Activated CD4-positive, alpha-beta memory T cell treated with anti-CD3 and anti-CD28 coated beads for 36 hours (primary cell): ENCODE measurements at regions not wholly inside any gene's neighbourhood (a gene's known extent, or its start where the extent isn't known, plus 50 kb on each side); places are given as distances from the start of the nearest gene placed in this dataset.

ENCODE experiments used
- CTCF ChIA-PET: fragments of 350-600 bp; sonication (Branson Sonifier 250); formaldehyde crosslinking; loops from one replicate; lab custom pipeline; 2021; ENCODE audit warnings: antibody characterized with exemption, inconsistent platforms; lab: Charles Lee
- POLR2A ChIA-PET: fragments of 350-600 bp; sonication (Branson Sonifier 250); formaldehyde crosslinking; loops from one replicate; lab custom pipeline; 2021; ENCODE audit warnings: antibody characterized with exemption; lab: Charles Lee
- DNase-seq: peaks from one replicate; pipeline ENCODE4 v3.0.0-alpha.2; 2020
- H3K27ac Mint-ChIP-seq: one replicate; pipeline ENCODE4 v1.8.0; 2021; ENCODE audit warnings: mixed read lengths
- H3K27me3 Mint-ChIP-seq: one replicate; pipeline ENCODE4 v1.8.0; 2021; ENCODE audit warnings: mixed read lengths
- H3K36me3 Mint-ChIP-seq: one replicate; pipeline ENCODE4 v1.8.0; 2021; ENCODE audit warnings: mixed read lengths
- H3K4me1 Mint-ChIP-seq: one replicate; pipeline ENCODE4 v1.8.0; 2021; ENCODE audit warnings: low read depth, mixed read lengths
- H3K4me3 Mint-ChIP-seq: one replicate; pipeline ENCODE4 v1.8.0; 2021; ENCODE audit warnings: mild to moderate bottlenecking, mixed read lengths
- H3K9me3 Mint-ChIP-seq: one replicate; pipeline ENCODE4 v1.8.0; 2021; ENCODE audit warnings: mixed read lengths
- intact Hi-C: fragments of 100-400 bp; cut with micrococcal nuclease; formaldehyde crosslinking; loops from one replicate; pipeline ENCODE4 v1.15.1; 2023

GRCh38 chr13:97781891-97782305, 171.6 kb upstream of the IPO5 start:
- Mint-ChIP-seq H3K4me3 (no peak overlapping the region), H3K36me3 (no peaks in the 10 kb centered on the region), H3K27ac (no peak overlapping the region), H3K4me1 (no peaks in the 10 kb centered on the region), H3K27me3 (peaks cover 2% of the 10 kb centered on the region), H3K9me3 (no peaks in the 10 kb centered on the region)
- intact Hi-C loops: no loop called here
- CTCF ChIA-PET: no interaction called here
- DNase-seq: no peak
- POLR2A ChIA-PET: no interaction called here

- H3K27ac Mint-ChIP-seq: no peak overlapping the region
- H3K9me3 Mint-ChIP-seq: peaks cover 16% of the 10 kb centered on the region
- H3K4me1 Mint-ChIP-seq: no peaks in the 10 kb centered on the region
- H3K36me3 Mint-ChIP-seq: no peaks in the 10 kb centered on the region
- DNase-seq: no peak
- POLR2A ChIA-PET: no interaction called here
- no peaks in the 10 kb centered on the region for H3K27me3 Mint-ChIP-seq
- intact Hi-C loops: no loop called here
- H3K4me3 Mint-ChIP-seq: no peak overlapping the region
- CTCF ChIA-PET: interaction anchor here (1.3 kb wide), 1 partner anchor 12 kb away, joined by 5 read pairs; no protein-coding TSS in a partner anchor
Measured at GRCh38 chr13:97786510-97786909, 167.0 kb upstream of the IPO5 start.

GRCh38 chr13:97797553-97797952, 155.9 kb upstream of the IPO5 start:
- CTCF ChIA-PET: interaction anchor here (1.9 kb wide), 1 partner anchor 12 kb away, joined by 5 read pairs; no protein-coding TSS in a partner anchor
- POLR2A ChIA-PET: no interaction called here
- intact Hi-C loops: no loop called here
- Mint-ChIP-seq H3K9me3 (peaks cover 24% of the 10 kb centered on the region), H3K27me3 (peaks cover 6% of the 10 kb centered on the region), H3K27ac (no peak overlapping the region), H3K4me3 (no peak overlapping the region), H3K4me1 (no peaks in the 10 kb centered on the region), H3K36me3 (peaks cover 2% of the 10 kb centered on the region)
- DNase-seq: no peak

- Mint-ChIP-seq H3K27ac (no peak overlapping the region), H3K9me3 (peaks cover 17% of the 10 kb centered on the region), H3K4me1 (no peaks in the 10 kb centered on the region), H3K27me3 (peaks cover 9% of the 10 kb centered on the region), H3K36me3 (peaks cover 2% of the 10 kb centered on the region), H3K4me3 (no peak overlapping the region)
- POLR2A ChIA-PET: no interaction called here
- intact Hi-C loops: no loop called here
- CTCF ChIA-PET: interaction anchor here (1.9 kb wide), 1 partner anchor 13 kb away, joined by 5 read pairs; no protein-coding TSS in a partner anchor
- no peak for DNase-seq
Measured at GRCh38 chr13:97798171-97798821, 155.2 kb upstream of the IPO5 start.

- no peaks in the 10 kb centered on the region for H3K4me1 Mint-ChIP-seq
- intact Hi-C loops: no loop called here
- no peak overlapping the region for H3K27ac Mint-ChIP-seq
- no peak for DNase-seq
- POLR2A ChIA-PET: no interaction called here
- H3K27me3 Mint-ChIP-seq: peaks cover 12% of the 10 kb centered on the region
- peaks cover 2% of the 10 kb centered on the region for H3K36me3 Mint-ChIP-seq
- peaks cover 11% of the 10 kb centered on the region for H3K9me3 Mint-ChIP-seq
- CTCF ChIA-PET: interaction anchor here (1.9 kb wide), 1 partner anchor 13 kb away, joined by 5 read pairs; no protein-coding TSS in a partner anchor
- no peak overlapping the region for H3K4me3 Mint-ChIP-seq
Measured at GRCh38 chr13:97798836-97799235, 154.6 kb upstream of the IPO5 start.

- CTCF ChIA-PET: no interaction called here
- no peak for DNase-seq
- Mint-ChIP-seq H3K9me3 (no peaks in the 10 kb centered on the region), H3K36me3 (no peaks in the 10 kb centered on the region), H3K4me3 (no peak overlapping the region), H3K4me1 (no peaks in the 10 kb centered on the region), H3K27ac (no peak overlapping the region), H3K27me3 (peaks cover 18% of the 10 kb centered on the region)
- POLR2A ChIA-PET: no interaction called here
- intact Hi-C loops: no loop called here
Measured at GRCh38 chr13:97802213-97802612, 151.3 kb upstream of the IPO5 start.

- intact Hi-C loops: no loop called here
Measured at GRCh38 chr13:97809576-97809975, 143.9 kb upstream of the IPO5 start.

GRCh38 chr13:97810152-97810551, 143.3 kb upstream of the IPO5 start:
- H3K4me3 Mint-ChIP-seq: no peak overlapping the region
- no peak overlapping the region for H3K27ac Mint-ChIP-seq
- no peaks in the 10 kb centered on the region for H3K9me3 Mint-ChIP-seq
- intact Hi-C loops: no loop called here
- DNase-seq: no peak
- H3K4me1 Mint-ChIP-seq: no peaks in the 10 kb centered on the region
- no peaks in the 10 kb centered on the region for H3K36me3 Mint-ChIP-seq
- ChIA-PET CTCF (no interaction called here), POLR2A (no interaction called here)
- H3K27me3 Mint-ChIP-seq: peaks cover 18% of the 10 kb centered on the region

More at GRCh38 chr13:97809576-97809975, 143.9 kb upstream of the IPO5 start:
- Mint-ChIP-seq H3K4me3 (no peak overlapping the region), H3K4me1 (no peaks in the 10 kb centered on the region), H3K27ac (no peak overlapping the region), H3K27me3 (peaks cover 18% of the 10 kb centered on the region), H3K9me3 (no peaks in the 10 kb centered on the region), H3K36me3 (no peaks in the 10 kb centered on the region)
- ChIA-PET CTCF (no interaction called here), POLR2A (no interaction called here)
- DNase-seq: no peak

GRCh38 chr13:97822377-97822776, 131.1 kb upstream of the IPO5 start:
- CTCF ChIA-PET: no interaction called here
- POLR2A ChIA-PET: no interaction called here
- no peak overlapping the region for H3K4me3 Mint-ChIP-seq
- no peaks in the 10 kb centered on the region for H3K9me3 Mint-ChIP-seq
- no peak for DNase-seq
- H3K4me1 Mint-ChIP-seq: no peaks in the 10 kb centered on the region
- intact Hi-C loops: no loop called here
- H3K27me3 Mint-ChIP-seq: peaks cover 12% of the 10 kb centered on the region
- H3K36me3 Mint-ChIP-seq: no peaks in the 10 kb centered on the region
- no peak overlapping the region for H3K27ac Mint-ChIP-seq

- H3K4me1 Mint-ChIP-seq: no peaks in the 10 kb centered on the region
- no peak overlapping the region for H3K27ac Mint-ChIP-seq
- no peak for DNase-seq
- no peak overlapping the region for H3K4me3 Mint-ChIP-seq
- ChIA-PET POLR2A (no interaction called here), CTCF (no interaction called here)
- H3K36me3 Mint-ChIP-seq: no peaks in the 10 kb centered on the region
- H3K9me3 Mint-ChIP-seq: no peaks in the 10 kb centered on the region
- intact Hi-C loops: no loop called here
- H3K27me3 Mint-ChIP-seq: peaks cover 8% of the 10 kb centered on the region
Measured at GRCh38 chr13:97826421-97827012, 127.0 kb upstream of the IPO5 start.

GRCh38 chr13:97834250-97834649, 119.2 kb upstream of the IPO5 start:
- POLR2A ChIA-PET: no interaction called here
- no peaks in the 10 kb centered on the region for H3K36me3 Mint-ChIP-seq
- no peaks in the 10 kb centered on the region for H3K4me1 Mint-ChIP-seq

GRCh38 chr13:97843189-97843588, 110.3 kb upstream of the IPO5 start:
- Mint-ChIP-seq H3K36me3 (no peaks in the 10 kb centered on the region), H3K4me1 (no peaks in the 10 kb centered on the region), H3K27ac (no peak overlapping the region), H3K27me3 (peaks cover 19% of the 10 kb centered on the region), H3K9me3 (no peaks in the 10 kb centered on the region), H3K4me3 (no peak overlapping the region)
- no peak for DNase-seq
- ChIA-PET POLR2A (no interaction called here), CTCF (interaction anchor here (0.8 to 0.9 kb wide), 2 partner anchors 11 to 13 kb away, joined by 3 read pairs; no protein-coding TSS in a partner anchor)
- intact Hi-C loops: no loop called here

More at GRCh38 chr13:97834250-97834649, 119.2 kb upstream of the IPO5 start:
- intact Hi-C loops: no loop called here
- DNase-seq: no peak
- Mint-ChIP-seq H3K27me3 (no peaks in the 10 kb centered on the region), H3K4me3 (no peak overlapping the region), H3K27ac (no peak overlapping the region), H3K9me3 (no peaks in the 10 kb centered on the region)
- CTCF ChIA-PET: no interaction called here
